OCI-LY1 (cell line): ENCODE measurements at regions not wholly inside any gene's neighbourhood (a gene's known extent, or its start where the extent isn't known, plus 50 kb on each side); places are given as distances from the start of the nearest gene placed in this dataset.

Experiments
- H2AFZ ChIP-seq: fragments of 200-600 bp; sonication (generic), shearing (Covaris generic); 2 replicates; pipeline ENCODE4 v1.6.0; 2014; ENCODE audit warnings: antibody characterized with exemption, mild to moderate bottlenecking, low read length
- H3F3A ChIP-seq: fragments of 200-600 bp; sonication (generic), shearing (Covaris generic); 2 replicates; pipeline ENCODE4 v1.6.0; 2014; ENCODE audit warnings: mild to moderate bottlenecking, antibody characterized with exemption, low read length, moderate library complexity; ENCODE audit not compliant: insufficient read depth
- H3K27ac ChIP-seq: fragments of 200-600 bp; sonication (generic); 2 replicates; pipeline ENCODE4 v1.5.1; 2014; ENCODE audit warnings: low read length, mixed run types, mild to moderate bottlenecking, low read depth; ENCODE audit not compliant: poor library complexity, severe bottlenecking
- H3K27me3 ChIP-seq: fragments of 200-600 bp; sonication (generic); 2 replicates; pipeline ENCODE4 v1.6.0; 2014; ENCODE audit warnings: antibody characterized with exemption, mild to moderate bottlenecking, low read length, moderate library complexity; ENCODE audit not compliant: insufficient read depth
- H3K36me3 ChIP-seq: fragments of 200-600 bp; sonication (generic); 2 replicates; pipeline ENCODE4 v1.6.1; 2014; ENCODE audit warnings: mild to moderate bottlenecking, antibody characterized with exemption, low read length, moderate library complexity, mixed read lengths; ENCODE audit not compliant: insufficient read depth
- H3K4me1 ChIP-seq: fragments of 200-600 bp; sonication (generic); 2 replicates; pipeline ENCODE4 v1.5.1; 2014; ENCODE audit warnings: mild to moderate bottlenecking, low read length, moderate library complexity; ENCODE audit not compliant: insufficient read depth, severe bottlenecking
- H3K4me2 ChIP-seq: fragments of 200-600 bp; sonication (generic), shearing (Covaris generic); 2 replicates; pipeline ENCODE4 v1.6.1; 2014; ENCODE audit warnings: low read length
- H3K4me3 ChIP-seq: fragments of 200-600 bp; sonication (generic); 2 replicates; pipeline ENCODE4 v1.5.1; 2014; ENCODE audit warnings: low read length, low read depth, mild to moderate bottlenecking, mixed read lengths; ENCODE audit not compliant: poor library complexity, severe bottlenecking
- H3K79me2 ChIP-seq: fragments of 200-600 bp; shearing (Covaris generic); 2 replicates; pipeline ENCODE4 v1.6.1; 2016; ENCODE audit warnings: mixed run types, low read length, mixed read lengths; ENCODE audit not compliant: insufficient read depth
- H3K9ac ChIP-seq: fragments of 200-600 bp; sonication (generic), shearing (Covaris generic); 2 replicates; pipeline ENCODE4 v1.6.1; 2014; ENCODE audit warnings: mild to moderate bottlenecking, low read length, mixed read lengths
- H3K9me2 ChIP-seq: fragments of 200-600 bp; sonication (generic), shearing (Covaris generic); 2 replicates; pipeline ENCODE4 v1.6.1; 2014; ENCODE audit warnings: low read depth, mild to moderate bottlenecking, low read length, mixed read lengths
- H3K9me3 ChIP-seq: fragments of 200-600 bp; shearing (Covaris generic); 2 replicates; pipeline ENCODE4 v1.6.1; 2014; ENCODE audit warnings: low read length, mixed read lengths
- H4K20me1 ChIP-seq: fragments of 200-600 bp; sonication (generic), shearing (Covaris generic); 2 replicates; pipeline ENCODE4 v1.6.0; 2016; ENCODE audit warnings: mild to moderate bottlenecking, low read length; ENCODE audit not compliant: insufficient read depth
- EZH2 ChIP-seq: fragments of 200-600 bp; sonication (generic), shearing (Covaris generic); IDR thresholded peaks from 2 replicates; pipeline ENCODE4 v1.8.0; 2017; ENCODE audit warnings: borderline replicate concordance, mixed run types, mild to moderate bottlenecking, antibody characterized with exemption, low read length, moderate library complexity, mixed read lengths
- TF ChIP-seq, protein P1 (sequence below): fragments of 200-600 bp; sonication (generic), shearing (Covaris generic); IDR thresholded peaks from 2 replicates; pipeline ENCODE4 v1.5.1; 2017; ENCODE audit warnings: mild to moderate bottlenecking, antibody characterized with exemption, low read length, moderate library complexity, mixed read lengths

DNA sequence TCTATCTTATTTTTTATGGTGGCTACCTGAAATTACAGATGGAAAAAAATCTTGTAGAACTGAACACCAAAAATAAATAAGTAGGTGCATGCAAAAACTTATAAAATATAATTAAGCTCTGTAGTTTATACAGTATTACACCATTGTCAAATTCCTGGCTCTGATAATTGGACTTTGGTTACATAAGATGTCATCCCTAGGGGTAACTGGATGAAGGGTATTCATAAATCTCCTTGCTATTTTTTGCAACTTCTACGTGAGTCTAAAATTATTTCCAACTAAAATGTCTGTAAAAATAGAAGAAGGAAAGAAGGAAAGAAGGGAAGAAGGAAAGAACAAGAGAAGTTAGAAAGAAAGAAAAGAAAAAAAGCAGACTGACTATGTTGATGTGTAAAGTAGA, 716.6 kb downstream of the BCL11B start:
- no peaks in the 10 kb centered on the region for H4K20me1 ChIP-seq
- H3K36me3 ChIP-seq: no peaks in the 10 kb centered on the region
- H3F3A ChIP-seq: no peaks in the 10 kb centered on the region
- no peak overlapping the region for H2AFZ ChIP-seq
- no peaks in the 10 kb centered on the region for H3K9me3 ChIP-seq
- H3K4me3 ChIP-seq: no peak overlapping the region
- H3K9ac ChIP-seq: no peak overlapping the region
- no peaks in the 10 kb centered on the region for H3K79me2 ChIP-seq
- no peaks in the 10 kb centered on the region for H3K4me1 ChIP-seq
- H3K4me2 ChIP-seq: no peak overlapping the region
- TF ChIP-seq EZH2: no peak
- TF ChIP-seq, protein P1, sequence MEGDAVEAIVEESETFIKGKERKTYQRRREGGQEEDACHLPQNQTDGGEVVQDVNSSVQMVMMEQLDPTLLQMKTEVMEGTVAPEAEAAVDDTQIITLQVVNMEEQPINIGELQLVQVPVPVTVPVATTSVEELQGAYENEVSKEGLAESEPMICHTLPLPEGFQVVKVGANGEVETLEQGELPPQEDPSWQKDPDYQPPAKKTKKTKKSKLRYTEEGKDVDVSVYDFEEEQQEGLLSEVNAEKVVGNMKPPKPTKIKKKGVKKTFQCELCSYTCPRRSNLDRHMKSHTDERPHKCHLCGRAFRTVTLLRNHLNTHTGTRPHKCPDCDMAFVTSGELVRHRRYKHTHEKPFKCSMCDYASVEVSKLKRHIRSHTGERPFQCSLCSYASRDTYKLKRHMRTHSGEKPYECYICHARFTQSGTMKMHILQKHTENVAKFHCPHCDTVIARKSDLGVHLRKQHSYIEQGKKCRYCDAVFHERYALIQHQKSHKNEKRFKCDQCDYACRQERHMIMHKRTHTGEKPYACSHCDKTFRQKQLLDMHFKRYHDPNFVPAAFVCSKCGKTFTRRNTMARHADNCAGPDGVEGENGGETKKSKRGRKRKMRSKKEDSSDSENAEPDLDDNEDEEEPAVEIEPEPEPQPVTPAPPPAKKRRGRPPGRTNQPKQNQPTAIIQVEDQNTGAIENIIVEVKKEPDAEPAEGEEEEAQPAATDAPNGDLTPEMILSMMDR: no peak
- H3K27me3 ChIP-seq: no peaks in the 10 kb centered on the region
- H3K9me2 ChIP-seq: no peaks in the 10 kb centered on the region
- H3K27ac ChIP-seq: no peak overlapping the region

DNA sequence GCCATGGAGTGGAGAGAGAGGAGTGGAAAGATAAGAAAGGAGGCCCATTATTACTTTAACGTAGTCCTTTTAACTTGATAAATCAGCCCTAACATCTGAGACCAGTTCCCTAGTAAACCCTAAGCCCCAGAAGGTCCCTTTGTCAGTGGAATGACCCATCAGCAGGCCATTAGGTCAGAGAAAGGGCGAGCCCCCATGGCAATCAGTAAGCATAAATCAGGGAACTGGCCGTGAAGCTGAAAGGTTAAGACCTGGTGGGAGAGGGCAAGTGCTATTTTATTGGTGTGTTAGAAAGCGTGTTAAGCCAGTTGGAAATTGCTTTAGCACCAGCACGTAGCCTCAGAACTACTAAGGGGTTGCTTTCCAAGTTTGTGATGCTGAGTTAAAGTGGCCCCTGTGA, 708.0 kb downstream of the BCL11B start:
- Histone ChIP-seq H3K4me1 (no peaks in the 10 kb centered on the region), H4K20me1 (no peaks in the 10 kb centered on the region), H2AFZ (no peak overlapping the region), H3K79me2 (no peaks in the 10 kb centered on the region), H3K9me3 (no peaks in the 10 kb centered on the region), H3K27ac (no peak overlapping the region), H3K4me2 (no peak overlapping the region), H3K9ac (no peak overlapping the region), H3K9me2 (no peaks in the 10 kb centered on the region), H3K27me3 (no peaks in the 10 kb centered on the region), H3F3A (no peaks in the 10 kb centered on the region), H3K4me3 (no peak overlapping the region), H3K36me3 (no peaks in the 10 kb centered on the region)
- no peak for TF ChIP-seq EZH2
- TF ChIP-seq, protein P1: no peak

DNA sequence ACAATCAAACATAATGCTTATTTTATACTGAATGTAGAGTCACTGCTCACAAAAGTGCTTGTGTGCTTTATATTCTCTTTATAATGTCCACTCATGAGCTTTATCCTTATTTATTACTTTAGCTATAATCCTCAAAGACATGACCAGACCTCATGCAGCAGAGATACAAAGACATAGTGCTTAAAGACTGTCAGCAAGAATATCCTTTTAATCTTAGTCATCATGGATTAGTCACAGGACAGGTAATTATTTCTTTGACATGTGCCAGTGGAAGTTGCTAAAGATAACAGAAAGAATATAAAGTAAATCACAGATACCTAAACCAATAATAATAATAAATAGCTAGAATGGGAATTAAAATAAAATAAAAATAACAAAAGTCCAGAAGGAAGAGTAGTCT, 707.5 kb downstream of the BCL11B start:
- no peaks in the 10 kb centered on the region for H3F3A ChIP-seq
- H3K9ac ChIP-seq: no peak overlapping the region
- no peaks in the 10 kb centered on the region for H3K36me3 ChIP-seq
- no peaks in the 10 kb centered on the region for H3K4me1 ChIP-seq
- H3K79me2 ChIP-seq: no peaks in the 10 kb centered on the region
- no peak overlapping the region for H2AFZ ChIP-seq
- no peaks in the 10 kb centered on the region for H3K27me3 ChIP-seq
- H3K27ac ChIP-seq: no peak overlapping the region
- TF ChIP-seq, protein P1: no peak
- TF ChIP-seq EZH2: no peak
- no peak overlapping the region for H3K4me3 ChIP-seq
- H4K20me1 ChIP-seq: no peaks in the 10 kb centered on the region
- no peaks in the 10 kb centered on the region for H3K9me3 ChIP-seq
- no peak overlapping the region for H3K4me2 ChIP-seq
- H3K9me2 ChIP-seq: no peaks in the 10 kb centered on the region
